Pulmonary artery endothelial cell (primary cell): ENCODE measurements at regions not wholly inside any gene's neighbourhood (a gene's known extent, or its start where the extent isn't known, plus 50 kb on each side); places are given as distances from the start of the nearest gene placed in this dataset.

Experiments used
- DNase-seq: peaks from one replicate; pipeline ENCODE4 v3.0.0-alpha.2; 2011; ENCODE audit warnings: low read depth, low spot score

- no peak for DNase-seq
Measured at GRCh38 chr2:105455488-105456003, 56.7 kb upstream of the FHL2 start.

DNA sequence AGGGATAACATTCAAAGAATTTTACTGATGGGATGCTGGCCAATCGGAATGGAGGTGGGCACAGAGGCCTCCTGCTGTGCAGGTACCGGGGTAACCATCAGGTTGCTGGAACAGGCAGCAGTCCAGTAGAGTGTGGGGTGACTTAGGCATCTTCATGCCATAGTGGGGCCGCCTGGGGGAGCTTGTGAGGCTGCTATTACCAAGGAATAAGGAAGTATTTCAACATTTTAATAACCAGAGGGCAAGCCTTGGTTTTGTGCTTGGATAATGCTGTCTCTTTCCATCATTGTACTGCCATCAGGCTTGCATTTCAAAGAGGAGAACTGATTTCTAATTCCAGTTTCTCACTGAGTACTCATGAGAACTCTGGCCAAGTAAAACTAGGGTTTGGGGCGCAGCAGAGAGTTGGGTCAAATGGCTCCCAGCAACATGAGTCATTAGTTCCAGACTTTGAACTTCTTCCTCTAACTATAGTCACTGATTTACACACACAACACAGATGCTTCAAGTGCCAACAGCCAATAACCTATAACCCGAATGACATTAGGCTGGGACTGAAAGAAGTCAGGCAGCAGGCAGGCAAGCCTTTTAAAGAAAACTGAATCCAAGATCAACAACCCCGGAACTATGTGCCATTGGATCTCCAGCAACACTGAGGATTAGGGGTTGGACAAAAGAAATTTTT lies 56.1 kb upstream of the FHL2 start:
- no peak for DNase-seq

DNA sequence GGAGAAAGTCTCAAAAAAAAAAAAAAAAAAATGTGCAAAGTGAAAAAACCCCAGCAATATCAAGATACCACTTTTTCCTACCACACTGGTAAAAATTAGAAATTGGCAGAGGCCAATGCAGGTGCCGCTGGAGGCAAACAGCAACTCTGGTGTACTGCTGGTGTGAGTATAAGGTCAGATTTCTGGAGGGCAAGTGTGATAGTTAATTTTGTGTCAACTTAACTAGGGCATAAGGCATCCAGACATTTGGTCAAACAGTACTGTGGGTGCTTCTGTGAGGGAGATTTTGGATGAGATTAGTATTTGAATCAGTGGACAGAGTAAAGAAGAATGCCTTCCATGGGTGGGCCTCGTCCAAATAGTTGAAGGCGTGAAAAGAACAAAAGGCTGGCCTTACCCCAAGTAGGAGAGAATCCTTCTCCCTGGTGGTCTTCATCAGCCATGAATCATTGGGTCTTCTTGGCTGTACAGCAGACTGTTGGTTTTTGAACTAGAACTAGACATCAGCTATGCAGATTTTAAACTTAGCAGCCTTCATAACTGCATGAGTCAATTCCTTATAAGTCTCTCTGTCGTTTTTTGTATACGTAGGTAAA lies 52.8 kb upstream of the FHL2 start:
- DNase-seq, result no peak

DNA sequence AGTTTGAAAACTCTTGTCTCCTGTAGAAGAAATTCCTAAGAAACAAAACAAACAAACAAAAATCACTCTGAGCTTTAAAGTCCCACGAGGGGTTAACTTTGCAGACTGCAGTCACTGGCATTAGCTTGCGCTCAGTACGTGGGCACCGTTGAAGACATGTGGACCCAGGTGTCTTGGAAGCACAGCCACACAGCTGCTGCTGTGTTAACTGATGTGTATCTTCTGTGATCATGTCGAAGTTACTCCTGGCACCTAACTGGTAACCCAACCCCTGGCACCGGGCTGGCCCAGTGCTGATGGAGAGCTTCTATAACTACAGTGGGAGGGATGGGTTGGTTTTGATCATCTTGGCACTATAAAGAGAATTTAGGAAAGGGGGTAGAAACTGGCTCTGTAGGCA lies 51.6 kb upstream of the FHL2 start:
- DNase-seq, result no peak

DNA sequence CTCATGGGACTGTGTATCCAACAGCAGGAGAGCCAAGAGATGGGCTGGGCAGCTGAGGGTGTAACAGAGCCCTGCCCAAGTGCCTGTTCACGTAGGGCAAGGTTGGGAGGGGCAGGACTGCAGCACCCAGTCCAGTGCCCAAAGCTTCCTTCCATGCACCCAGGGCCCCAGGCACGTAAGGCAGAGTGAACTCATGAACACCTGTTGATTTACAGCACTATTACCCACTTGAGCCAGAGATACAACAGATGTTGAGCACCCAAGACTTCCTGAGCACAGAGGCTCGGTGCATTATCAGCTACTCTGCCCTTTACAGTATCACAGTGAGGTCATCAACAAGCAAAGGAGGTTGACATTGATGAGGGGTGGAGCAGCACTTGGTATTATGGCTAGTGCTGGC lies 50.2 kb upstream of the FHL2 start:
- no peak for DNase-seq
